ENCODE measurements at regions not wholly inside any gene's neighbourhood (a gene's known extent, or its start where the extent isn't known, plus 50 kb on each side); places are given as distances from the start of the nearest gene placed in this dataset.

- DNase-seq: no peak
These were observed 146.8 kb downstream of the ZBTB18 start for GRCh38 chr1:244197851-244198375.

DNA sequence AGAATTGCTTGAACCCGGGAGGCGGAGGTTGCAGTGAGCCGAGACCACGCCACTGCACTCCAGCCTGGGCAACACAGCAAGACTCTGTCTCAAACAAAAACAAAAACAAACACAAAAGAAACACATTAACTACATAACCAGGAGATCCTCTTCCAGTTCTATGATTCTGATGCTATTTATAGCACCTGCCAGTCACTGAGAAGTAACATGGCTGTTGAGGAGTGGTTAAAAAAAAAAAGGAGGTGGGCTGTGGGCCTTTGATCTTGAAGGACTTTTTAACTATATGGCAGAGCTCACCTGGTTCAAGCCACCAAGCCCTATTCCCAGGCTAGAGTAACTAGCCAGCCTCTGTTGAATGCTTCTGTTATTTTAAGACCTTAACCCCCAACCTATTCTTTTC lies 148.8 kb downstream of the ZBTB18 start:
- DNase-seq: no peak

- no peak for DNase-seq
These were observed 149.5 kb downstream of the ZBTB18 start for GRCh38 chr1:244200596-244200995.

DNA sequence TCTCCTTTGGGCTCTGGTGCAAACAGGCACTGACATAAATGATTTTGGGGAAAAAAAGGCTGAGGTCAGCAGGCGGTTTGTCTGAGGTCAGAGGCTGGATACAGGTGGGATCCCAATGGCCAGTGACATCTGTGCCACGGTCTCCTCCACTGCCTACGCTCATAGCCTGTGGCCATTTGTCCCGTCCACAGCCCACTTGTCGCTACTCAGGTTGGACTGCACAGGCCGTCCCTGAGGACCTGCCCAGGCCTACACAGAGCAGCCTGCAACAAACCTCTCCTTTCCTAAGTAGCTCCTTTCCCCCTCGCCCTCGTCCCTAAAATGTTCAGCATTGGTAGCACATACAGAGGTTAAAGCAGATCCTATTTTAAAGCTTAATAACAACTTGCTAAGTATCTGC lies 150.7 kb downstream of the ZBTB18 start:
- DNase-seq: no peak

GRCh38 chr1:244204004-244204403 lies 152.9 kb downstream of the ZBTB18 start:
- DNase-seq: no peak

- DNase-seq: no peak
These were observed 154.1 kb downstream of the ZBTB18 start for GRCh38 chr1:244205171-244205570.

- DNase-seq: no peak
These were observed 154.8 kb downstream of the ZBTB18 start for GRCh38 chr1:244205906-244206305.

- no peak for DNase-seq
These were observed 156.2 kb downstream of the ZBTB18 start for GRCh38 chr1:244207042-244207934.

- no peak for DNase-seq
These were observed 156.8 kb downstream of the ZBTB18 start for GRCh38 chr1:244207935-244208244.

DNA sequence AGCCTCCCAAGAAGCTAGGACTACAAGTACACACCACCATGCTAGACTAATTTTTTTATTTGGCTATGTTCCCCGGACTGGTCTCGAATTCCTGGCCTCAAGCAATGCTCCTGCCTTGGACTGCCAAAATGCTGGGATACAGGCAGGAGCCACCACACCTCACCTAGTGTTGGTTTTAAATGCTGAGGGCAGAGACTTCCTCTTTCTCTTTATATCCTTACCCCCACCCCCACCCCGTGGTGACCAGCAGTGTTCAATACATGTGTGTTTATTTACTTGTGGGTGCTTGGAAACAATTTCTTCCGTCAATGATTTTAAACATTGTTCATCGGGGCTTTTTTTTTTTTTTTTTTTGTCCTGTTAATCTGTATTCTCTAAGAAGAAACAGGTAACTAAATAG lies 158.9 kb downstream of the ZBTB18 start:
- no peak for DNase-seq

GRCh38 chr1:244210884-244211558 lies 159.9 kb downstream of the ZBTB18 start:
- peak; percentile 13 for DNase-seq

DNA sequence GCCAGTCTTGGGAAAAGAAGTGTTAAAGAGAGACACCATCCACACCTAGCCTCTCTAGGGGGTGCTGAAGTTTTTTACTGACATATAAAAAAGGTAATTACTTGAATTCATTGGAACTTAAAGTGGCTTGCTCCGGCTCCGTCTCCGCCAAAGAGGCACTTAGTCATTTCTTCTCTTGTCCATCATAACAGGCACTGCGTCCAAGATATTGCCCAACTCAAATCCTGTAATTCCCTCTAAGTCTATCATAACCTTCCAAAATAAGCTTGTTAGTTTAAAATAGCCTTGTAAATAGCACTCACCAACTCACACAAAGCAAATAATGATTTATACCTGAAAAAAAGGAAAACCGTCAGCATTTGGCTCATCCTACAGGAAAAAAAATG lies 160.5 kb downstream of the ZBTB18 start:
- DNase-seq: no peak

- DNase-seq: no peak
These were observed 161.1 kb downstream of the ZBTB18 start for GRCh38 chr1:244212219-244212618.

- no peak for DNase-seq
These were observed 161.9 kb downstream of the ZBTB18 start for GRCh38 chr1:244212797-244213475.

GRCh38 chr1:244214009-244214967 lies 163.2 kb downstream of the ZBTB18 start:
- no peak for DNase-seq

- no peak for DNase-seq
These were observed 165.8 kb downstream of the ZBTB18 start for GRCh38 chr1:244216836-244217235.

- DNase-seq: no peak
These were observed 166.6 kb downstream of the ZBTB18 start for GRCh38 chr1:244217711-244218110.

- no peak for DNase-seq
These were observed 167.1 kb downstream of the ZBTB18 start for GRCh38 chr1:244218220-244218619.

DNA sequence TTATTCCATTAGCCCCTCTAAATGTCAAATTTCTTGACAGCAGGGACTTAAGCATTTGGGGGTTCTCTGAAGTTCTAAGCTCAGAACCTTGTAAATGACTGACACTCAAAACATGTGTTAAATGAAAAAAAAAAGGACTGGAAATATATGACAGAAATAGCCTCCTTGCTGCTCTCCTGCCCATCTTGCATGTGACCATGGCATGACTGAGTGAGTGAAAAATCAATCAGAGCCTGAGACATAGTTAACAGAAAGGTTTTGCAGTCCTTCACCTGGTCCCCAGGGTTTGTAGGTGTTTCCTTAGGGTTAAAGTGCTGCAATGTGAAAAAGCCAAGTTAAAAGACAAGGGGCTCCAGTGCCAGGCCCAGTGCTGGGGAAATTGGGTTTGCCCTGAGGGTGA lies 168.1 kb downstream of the ZBTB18 start:
- no peak for DNase-seq

GRCh38 chr1:244219802-244220201 lies 168.7 kb downstream of the ZBTB18 start:
- no peak for DNase-seq

DNA sequence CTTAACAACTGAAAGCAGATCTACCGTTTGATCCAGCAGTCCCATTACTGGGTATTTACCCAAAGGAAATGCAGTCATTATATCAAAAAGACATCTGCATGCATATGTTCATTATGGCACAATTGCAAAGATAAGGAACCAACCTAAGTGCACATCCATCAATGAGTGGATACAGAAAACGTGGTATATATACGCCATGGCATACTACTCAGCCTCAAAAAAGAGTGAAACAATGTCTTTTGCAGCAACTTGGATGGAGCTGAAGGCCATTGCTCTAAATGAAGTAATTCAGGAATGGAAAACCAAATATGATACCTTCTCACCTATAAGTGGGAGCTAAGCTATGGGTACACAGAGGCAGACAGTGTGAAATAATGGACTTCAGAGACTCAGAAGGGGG lies 169.3 kb downstream of the ZBTB18 start:
- no peak for DNase-seq

GRCh38 chr1:244221991-244222390 lies 170.9 kb downstream of the ZBTB18 start:
- DNase-seq: no peak
